Stimulated activated naive B cell treated with anti-CD40 and anti-IgM and Interleukin-4, amounts not matched to agents 10 μg/mL and 1 μg/mL and 100 μg/mL, for 72 hours (primary cell): ENCODE measurements at regions not wholly inside any gene's neighbourhood (a gene's known extent, or its start where the extent isn't known, plus 50 kb on each side); places are given as distances from the start of the nearest gene placed in this dataset.
"Not testable (repeated sequence)": the region's sequence is repeated elsewhere in the genome, so short reads cannot be mapped to it uniquely, and the experiment has no call there.

Experiments used
- ATAC-seq, 2 donors: fragments of 150-1000 bp; cut with Tn5 transposase; replicated peaks; 2 replicates each; pipeline ENCODE4 v1.10.0; 2021; ENCODE audit warnings: moderate library complexity in 1 of 2
- DNase-seq: peaks from one replicate; pipeline ENCODE4 v3.0.0; 2021
- H3K27ac Mint-ChIP-seq: one replicate; pipeline ENCODE4 v1.8.0; 2022; ENCODE audit warnings: mild to moderate bottlenecking, mixed read lengths
- H3K27me3 Mint-ChIP-seq, 2 donors: one replicate each; pipeline ENCODE4 v1.8.0; 2022; ENCODE audit warnings: mixed read lengths in 2 of 2
- H3K36me3 Mint-ChIP-seq, 2 donors: one replicate each; pipeline ENCODE4 v1.8.0; 2022; ENCODE audit warnings: mixed read lengths in 2 of 2, mild to moderate bottlenecking in 1 of 2
- H3K4me1 Mint-ChIP-seq, 2 donors: one replicate each; pipeline ENCODE4 v1.8.0; 2022; ENCODE audit warnings: mixed read lengths in 2 of 2, mild to moderate bottlenecking in 1 of 2
- H3K4me3 Mint-ChIP-seq, 2 donors: one replicate each; pipeline ENCODE4 v1.8.0; 2022; ENCODE audit warnings: mild to moderate bottlenecking in 2 of 2, mixed read lengths in 2 of 2, moderate library complexity in 1 of 2
- H3K9me3 Mint-ChIP-seq, 2 donors: one replicate each; pipeline ENCODE4 v1.8.0; 2022; ENCODE audit warnings: mixed read lengths in 2 of 2, mild to moderate bottlenecking in 1 of 2

- DNase-seq (no peak), ATAC-seq (no peak)
- Mint-ChIP-seq H3K9me3 (peaks cover 23 to 28% of the 10 kb centered on the region in 2 donors), H3K4me1 (no peaks in the 10 kb centered on the region), H3K36me3 (peaks cover 17 to 32% of the 10 kb centered on the region in 2 donors), H3K4me3 (no peak overlapping the region), H3K27me3 (no peaks in the 10 kb centered on the region), H3K27ac (no peak overlapping the region)
Measured at GRCh38 chr6:166806962-166807757, 149.2 kb downstream of the RNASET2 start.

DNA sequence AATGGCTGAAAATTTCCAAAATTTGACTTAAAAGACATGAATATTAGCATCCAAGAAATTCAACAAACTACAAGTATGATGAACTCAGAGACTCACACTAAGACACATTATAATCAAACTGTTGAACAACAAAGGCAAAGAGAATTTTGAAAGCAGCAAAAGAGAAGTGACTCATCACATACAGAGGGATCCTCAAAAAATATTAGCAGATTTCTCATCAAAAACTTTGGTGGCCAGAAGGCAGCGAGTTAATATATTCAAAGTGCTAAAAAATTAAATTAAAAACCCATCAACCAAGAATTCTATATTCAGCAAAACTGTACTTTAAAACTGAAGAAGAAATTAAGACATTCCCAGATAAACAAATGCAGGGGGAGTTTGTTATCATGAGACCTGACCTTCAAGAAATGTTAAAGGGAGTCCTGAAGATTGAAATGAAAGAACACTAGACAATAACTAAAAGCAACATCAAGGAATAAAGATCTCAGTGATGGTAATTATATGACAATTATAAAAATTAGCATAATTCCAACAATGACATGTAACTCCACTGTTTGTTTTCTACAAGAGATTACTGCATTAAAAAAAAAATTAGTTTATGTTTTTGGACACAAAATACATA is 150.0 kb downstream of the RNASET2 start:
- Mint-ChIP-seq H3K27me3 (no peaks in the 10 kb centered on the region), H3K4me3 (no peak overlapping the region), H3K4me1 (no peaks in the 10 kb centered on the region), H3K9me3 (peaks cover 23 to 28% of the 10 kb centered on the region in 2 donors), H3K36me3 (peaks cover 17 to 32% of the 10 kb centered on the region in 2 donors), H3K27ac (no peak overlapping the region)
- ATAC-seq (no peak), DNase-seq (no peak)

DNA sequence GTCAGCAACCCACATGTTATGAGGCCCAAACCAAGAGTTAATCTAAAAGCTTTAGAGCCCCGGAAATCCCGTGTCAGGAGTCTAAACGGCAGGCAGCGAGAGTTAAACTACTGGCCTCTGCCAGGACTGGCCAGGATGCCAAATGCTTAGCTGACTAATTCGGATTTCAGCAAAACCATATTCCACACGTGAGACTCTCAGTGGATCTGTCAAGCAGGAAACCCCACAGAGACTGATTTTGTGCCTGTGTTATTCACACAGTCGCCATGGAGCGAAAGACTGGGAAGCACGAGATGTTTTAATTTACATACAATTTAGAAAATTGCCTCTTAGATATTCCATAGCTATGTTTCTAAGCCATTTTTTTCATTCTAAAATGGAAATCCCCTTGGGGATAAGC is 152.9 kb downstream of the RNASET2 start:
- H3K4me1 Mint-ChIP-seq: no peaks in the 10 kb centered on the region
- peaks cover 17 to 24% of the 10 kb centered on the region in 2 donors for H3K36me3 Mint-ChIP-seq
- H3K4me3 Mint-ChIP-seq: no peak overlapping the region
- H3K27me3 Mint-ChIP-seq: no peaks in the 10 kb centered on the region
- H3K27ac Mint-ChIP-seq: no peak overlapping the region
- H3K9me3 Mint-ChIP-seq: peaks cover 23 to 28% of the 10 kb centered on the region in 2 donors
- DNase-seq (no peak), ATAC-seq (no peak)

GRCh38 chr6:166802401-166802800 is 153.9 kb downstream of the RNASET2 start:
- Mint-ChIP-seq H3K27ac (no peak overlapping the region), H3K27me3 (no peaks in the 10 kb centered on the region), H3K4me3 (no peak overlapping the region), H3K9me3 (peaks cover 14 to 19% of the 10 kb centered on the region in 2 donors), H3K36me3 (peaks cover 7 to 14% of the 10 kb centered on the region in 2 donors), H3K4me1 (no peaks in the 10 kb centered on the region)
- no peak for DNase-seq
- no peak for ATAC-seq

DNA sequence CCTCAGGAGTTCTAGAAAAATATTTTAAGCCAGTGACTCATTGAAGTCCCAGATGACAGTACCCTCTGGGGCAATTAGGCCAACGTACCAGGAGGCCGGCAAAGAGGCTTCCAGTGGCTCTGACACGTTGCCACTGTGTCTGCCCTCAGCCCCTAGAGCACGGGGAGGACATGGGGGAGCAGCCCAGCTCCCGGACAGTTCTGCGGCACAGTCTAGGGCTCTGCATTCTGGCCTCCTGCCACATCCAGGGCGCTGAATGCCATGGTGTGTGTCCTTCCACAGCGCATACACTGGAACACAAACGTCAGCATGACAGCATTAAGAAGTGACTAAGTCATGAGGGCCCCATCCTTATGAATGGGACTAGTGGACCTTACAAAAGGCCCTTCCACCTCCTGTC is 156.2 kb downstream of the RNASET2 start:
- no peak overlapping the region for H3K4me3 Mint-ChIP-seq
- ATAC-seq (no peak), DNase-seq (no peak)
- peaks cover 0 to 6% of the 10 kb centered on the region in 2 donors for H3K27me3 Mint-ChIP-seq
- no peaks in the 10 kb centered on the region for H3K36me3 Mint-ChIP-seq
- H3K27ac Mint-ChIP-seq: no peak overlapping the region
- no peaks in the 10 kb centered on the region for H3K9me3 Mint-ChIP-seq
- H3K4me1 Mint-ChIP-seq: no peaks in the 10 kb centered on the region

GRCh38 chr6:166798652-166799051 is 157.7 kb downstream of the RNASET2 start:
- Mint-ChIP-seq H3K4me1 (no peaks in the 10 kb centered on the region), H3K4me3 (no peak overlapping the region), H3K9me3 (no peaks in the 10 kb centered on the region), H3K36me3 (no peaks in the 10 kb centered on the region), H3K27me3 (peaks cover 0 to 6% of the 10 kb centered on the region in 2 donors), H3K27ac (no peak overlapping the region)
- DNase-seq: no peak
- no peak for ATAC-seq

DNA sequence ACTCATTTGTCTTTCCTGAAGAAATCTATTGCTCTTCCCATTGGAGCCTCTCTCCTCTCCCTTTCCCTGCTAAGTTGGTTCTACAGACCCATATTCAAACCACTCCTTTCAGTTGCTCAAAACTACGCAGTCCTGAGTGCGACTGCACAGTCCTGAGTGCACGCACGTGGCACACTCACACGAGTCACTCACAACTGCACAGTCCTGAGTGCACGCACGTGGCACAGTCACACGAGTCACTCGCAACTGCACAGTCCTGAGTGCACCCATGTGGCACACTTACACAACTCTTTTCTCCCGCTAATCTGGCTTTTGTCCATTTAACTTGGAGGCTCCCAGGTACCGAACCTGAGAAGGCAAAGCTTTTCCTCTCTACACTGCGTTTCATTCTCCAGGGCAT is 159.7 kb downstream of the RNASET2 start:
- Mint-ChIP-seq H3K36me3 (no peaks in the 10 kb centered on the region), H3K4me1 (no peaks in the 10 kb centered on the region), H3K27ac (no peak overlapping the region), H3K27me3 (peaks cover 0 to 6% of the 10 kb centered on the region in 2 donors), H3K9me3 (no peaks in the 10 kb centered on the region), H3K4me3 (no peak overlapping the region)
- ATAC-seq (no peak), DNase-seq (no peak)

- peaks cover 0 to 6% of the 10 kb centered on the region in 2 donors for H3K27me3 Mint-ChIP-seq
- H3K4me1 Mint-ChIP-seq: no peaks in the 10 kb centered on the region
- H3K4me3 Mint-ChIP-seq: no peak overlapping the region
- H3K27ac Mint-ChIP-seq: no peak overlapping the region
- no peaks in the 10 kb centered on the region for H3K36me3 Mint-ChIP-seq
- DNase-seq (no peak), ATAC-seq (no peak)
- no peaks in the 10 kb centered on the region for H3K9me3 Mint-ChIP-seq
Measured at GRCh38 chr6:166795879-166796278, 160.5 kb downstream of the RNASET2 start.

DNA sequence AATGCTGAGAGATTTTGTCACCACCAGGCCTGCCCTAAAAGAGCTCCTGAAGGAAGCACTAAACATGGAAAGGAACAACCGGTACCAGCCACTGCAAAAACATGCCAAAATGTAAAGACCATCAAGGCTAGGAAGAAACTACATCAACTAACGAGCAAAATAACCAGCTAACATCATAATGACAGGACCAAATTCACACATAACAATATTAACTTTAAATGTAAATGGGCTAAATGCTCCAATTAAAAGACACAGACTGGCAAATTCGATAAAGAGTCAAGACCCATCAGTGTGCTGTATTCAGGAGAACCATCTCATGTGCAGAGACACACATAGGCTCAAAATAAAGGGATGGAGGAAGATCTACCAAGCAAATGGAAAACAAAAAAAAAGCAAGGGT is 163.8 kb upstream of the RPS6KA2 start:
- not testable (repeated sequence) for H3K4me1 Mint-ChIP-seq, H3K27ac Mint-ChIP-seq, H3K9me3 Mint-ChIP-seq, DNase-seq, ATAC-seq, H3K27me3 Mint-ChIP-seq, H3K36me3 Mint-ChIP-seq, H3K4me3 Mint-ChIP-seq

DNA sequence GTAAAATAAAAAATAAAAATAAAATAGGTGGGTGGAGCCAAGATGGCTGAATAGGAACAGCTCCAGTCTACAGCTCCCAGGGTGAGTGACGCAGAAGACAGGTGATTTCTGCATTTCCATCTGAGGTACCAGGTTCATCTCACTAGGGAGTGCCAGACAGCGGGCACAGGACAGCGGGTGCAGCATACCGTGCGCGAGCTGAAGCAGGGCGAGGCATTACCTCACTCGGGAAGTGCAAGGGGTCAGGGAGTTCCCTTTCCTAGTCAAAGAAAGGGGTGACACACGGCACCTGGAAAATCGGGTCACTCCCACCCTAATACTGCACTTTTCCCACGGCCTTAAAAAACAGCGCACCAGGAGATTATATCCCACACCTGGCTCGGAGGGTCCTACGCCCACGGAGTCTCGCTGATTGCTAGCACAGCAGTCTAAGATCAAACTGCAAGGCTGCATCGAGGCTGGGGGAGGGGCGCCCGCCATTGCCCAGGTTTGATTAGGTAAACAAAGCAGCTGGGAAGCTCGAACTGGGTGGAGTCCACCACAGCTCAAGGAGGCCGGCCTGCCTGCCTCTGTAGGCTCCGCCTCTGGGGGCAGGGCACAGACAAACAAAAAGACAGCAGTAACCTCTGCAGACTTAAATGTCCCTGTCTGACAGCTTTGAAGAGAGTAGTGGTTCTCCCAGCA is 161.9 kb upstream of the RPS6KA2 start:
- not testable (repeated sequence) for H3K4me1 Mint-ChIP-seq, H3K27me3 Mint-ChIP-seq, DNase-seq, H3K4me3 Mint-ChIP-seq, H3K27ac Mint-ChIP-seq, H3K36me3 Mint-ChIP-seq, H3K9me3 Mint-ChIP-seq, ATAC-seq

GRCh38 chr6:166786704-166787293 is 159.7 kb upstream of the RPS6KA2 start:
- H3K4me1 Mint-ChIP-seq: no peaks in the 10 kb centered on the region
- no peaks in the 10 kb centered on the region for H3K36me3 Mint-ChIP-seq
- ATAC-seq (peak; percentile 55 to 65), DNase-seq (peak; percentile 10)
- no peak overlapping the region for H3K4me3 Mint-ChIP-seq
- H3K27ac Mint-ChIP-seq: no peak overlapping the region
- no peaks in the 10 kb centered on the region for H3K9me3 Mint-ChIP-seq
- no peaks in the 10 kb centered on the region for H3K27me3 Mint-ChIP-seq

- no peaks in the 10 kb centered on the region for H3K4me1 Mint-ChIP-seq
- no peak overlapping the region for H3K4me3 Mint-ChIP-seq
- no peak overlapping the region for H3K27ac Mint-ChIP-seq
- ATAC-seq: no peak
- H3K27me3 Mint-ChIP-seq: no peaks in the 10 kb centered on the region
- no peaks in the 10 kb centered on the region for H3K9me3 Mint-ChIP-seq
- DNase-seq: no peak
- H3K36me3 Mint-ChIP-seq: no peaks in the 10 kb centered on the region
Measured at GRCh38 chr6:166785131-166785530, 158.1 kb upstream of the RPS6KA2 start.

DNA sequence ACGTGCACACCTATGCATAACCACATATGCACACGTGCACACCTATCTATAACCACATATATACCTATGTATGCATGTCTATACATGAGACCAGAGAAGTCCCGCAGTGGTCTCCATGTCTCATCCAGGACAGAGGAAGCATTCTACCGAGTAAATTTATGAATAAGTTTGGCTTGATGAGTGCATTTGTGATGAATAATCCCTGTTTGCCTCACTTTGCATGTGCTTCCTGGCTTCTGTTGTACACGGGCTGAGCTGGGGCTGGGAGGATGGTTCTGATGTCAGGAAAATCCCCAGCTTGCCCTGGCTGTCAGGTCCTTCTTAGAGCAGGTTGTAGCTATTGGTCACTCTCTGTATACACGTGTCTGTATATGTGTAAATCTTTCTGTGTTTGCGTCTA is 157.6 kb upstream of the RPS6KA2 start:
- ATAC-seq (no peak), DNase-seq (no peak)
- H3K27ac Mint-ChIP-seq: no peak overlapping the region
- H3K36me3 Mint-ChIP-seq: no peaks in the 10 kb centered on the region
- H3K9me3 Mint-ChIP-seq: no peaks in the 10 kb centered on the region
- H3K4me3 Mint-ChIP-seq: no peak overlapping the region
- no peaks in the 10 kb centered on the region for H3K27me3 Mint-ChIP-seq
- H3K4me1 Mint-ChIP-seq: no peaks in the 10 kb centered on the region

GRCh38 chr6:166782520-166782919 is 155.5 kb upstream of the RPS6KA2 start:
- H3K36me3 Mint-ChIP-seq: no peaks in the 10 kb centered on the region
- DNase-seq (no peak), ATAC-seq (no peak)
- no peaks in the 10 kb centered on the region for H3K4me1 Mint-ChIP-seq
- H3K27me3 Mint-ChIP-seq: no peaks in the 10 kb centered on the region
- H3K9me3 Mint-ChIP-seq: no peaks in the 10 kb centered on the region
- H3K4me3 Mint-ChIP-seq: no peak overlapping the region
- no peak overlapping the region for H3K27ac Mint-ChIP-seq
